SK-N-SH (cell line): ENCODE measurements at regions not wholly inside any gene's neighbourhood (a gene's known extent, or its start where the extent isn't known, plus 50 kb on each side); places are given as distances from the start of the nearest gene placed in this dataset.

Experiments
- CTCF ChIA-PET: fragments of 300-600, 350-600 bp; formaldehyde crosslinking; extraction: SDS; loops from one replicate; lab custom pipeline; 2021; lab: Yijun Ruan, JAX
- POLR2A ChIA-PET: fragments of 350-600 bp; sonication (Branson Sonifier 250); formaldehyde crosslinking; extraction: SDS; loops from one replicate; lab custom pipeline; 2020; ENCODE audit warnings: antibody characterized with exemption, inconsistent platforms; lab: Yijun Ruan, JAX
- DNase-seq: peaks from one replicate; pipeline ENCODE4 v3.0.0; 2012
- H2AFZ ChIP-seq: fragments of 200-600 bp; sonication (generic); 2 replicates; pipeline ENCODE4 v1.8.1; 2016; ENCODE audit warnings: antibody characterized with exemption, mild to moderate bottlenecking, low read depth
- H3F3A ChIP-seq: fragments of 200-600 bp; sonication (generic); replicated peaks from 2 replicates; pipeline ENCODE3; 2016; ENCODE audit warnings: antibody characterized with exemption, mild to moderate bottlenecking; ENCODE audit not compliant: insufficient read depth
- H3K27ac ChIP-seq, 2 experiments: fragments of 200-500 bp in 1 of 2; fragments of 200-600 bp in 1 of 2; sonication (Bioruptor generic) in 1 of 2; sonication (generic), shearing (Covaris generic) in 1 of 2; 2 replicates each; pipeline versions ENCODE4 v1.5.1 to v1.6.1; 2014 to 2016; ENCODE audit warnings: low read depth in 2 of 2, inconsistent platforms in 1 of 2, low read length in 1 of 2, mild to moderate bottlenecking in 1 of 2, mixed read lengths in 1 of 2
- H3K27me3 ChIP-seq: fragments of 200-600 bp; sonication (generic), shearing (Covaris generic); 2 replicates; pipeline ENCODE4 v1.6.1; 2016; ENCODE audit warnings: mixed run types; ENCODE audit not compliant: insufficient read depth
- H3K36me3 ChIP-seq, 2 experiments: fragments of 200-500 bp in 1 of 2; fragments of 200-600 bp in 1 of 2; sonication (Bioruptor generic) in 1 of 2; sonication (generic) in 1 of 2; replicated peaks in 1 of 2; 2 replicates each; pipeline versions ENCODE3 to v1.5.1; 2014 to 2016; ENCODE audit warnings: low read length in 1 of 2, mild to moderate bottlenecking in 1 of 2; ENCODE audit not compliant: insufficient read depth in 2 of 2, control insufficient read depth in 1 of 2
- H3K4me1 ChIP-seq, 2 experiments: fragments of 200-500 bp in 1 of 2; fragments of 200-600 bp in 1 of 2; sonication (Bioruptor generic) in 1 of 2; sonication (generic), shearing (Covaris generic) in 1 of 2; 2 replicates each; pipeline versions ENCODE4 v1.5.1 to v1.6.1; 2014 to 2016; ENCODE audit warnings: low read depth in 1 of 2, low read length in 1 of 2, mixed run types in 1 of 2; ENCODE audit not compliant: insufficient read depth in 2 of 2, control insufficient read depth in 1 of 2
- H3K4me2 ChIP-seq: fragments of 200-600 bp; sonication (generic), shearing (Covaris generic); 2 replicates; pipeline ENCODE4 v1.6.1; 2017; ENCODE audit warnings: mixed run types
- H3K4me3 ChIP-seq, 2 experiments: fragments of 200-500 bp in 1 of 2; fragments of 200-600 bp in 1 of 2; sonication (Bioruptor generic) in 1 of 2; sonication (generic), shearing (Covaris generic) in 1 of 2; 2 replicates each; pipeline versions ENCODE4 v1.5.1 to v1.8.1; 2014 to 2016; ENCODE audit warnings: low read depth in 2 of 2, inconsistent platforms in 1 of 2, low read length in 1 of 2, mild to moderate bottlenecking in 1 of 2, mixed read lengths in 1 of 2, moderate library complexity in 1 of 2
- H3K79me2 ChIP-seq: fragments of 200-600 bp; sonication (generic); 2 replicates; pipeline ENCODE4 v1.8.1; 2017; ENCODE audit warnings: mild to moderate bottlenecking; ENCODE audit not compliant: insufficient read depth
- H3K9ac ChIP-seq: fragments of 200-600 bp; sonication (generic); 2 replicates; pipeline ENCODE4 v1.6.1; 2017; ENCODE audit warnings: mixed run types
- H3K9me2 ChIP-seq: fragments of 200-600 bp; sonication (generic); 2 replicates; pipeline ENCODE4 v1.6.1; 2017; ENCODE audit warnings: mixed run types
- H3K9me3 ChIP-seq: fragments of 200-600 bp; sonication (generic); 2 replicates; pipeline ENCODE4 v1.6.1; 2017; ENCODE audit warnings: mixed run types, mild to moderate bottlenecking, moderate library complexity
- H4K20me1 ChIP-seq: fragments of 200-600 bp; sonication (generic); 2 replicates; pipeline ENCODE4 v1.6.1; 2017; ENCODE audit warnings: mild to moderate bottlenecking, mixed run types; ENCODE audit not compliant: insufficient read depth
- ELF1 ChIP-seq: IDR thresholded peaks from 2 replicates; pipeline ENCODE4 v1.4.0; 2012
- EP300 ChIP-seq, 2 experiments: IDR thresholded peaks; 2 replicates each; pipeline versions ENCODE4 v1.4.0 to v1.6.1; 2012; ENCODE audit warnings: borderline replicate concordance in 1 of 2, low read depth in 1 of 2, low read length in 1 of 2
- EZH2phosphoT487 ChIP-seq: fragments of 200-600 bp; sonication (generic); IDR thresholded peaks from 2 replicates; pipeline ENCODE4 v1.6.1; 2017; ENCODE audit warnings: low read depth, mixed run types, mild to moderate bottlenecking, antibody characterized with exemption, moderate library complexity, borderline replicate concordance
- FOXM1 ChIP-seq: IDR thresholded peaks from 2 replicates; pipeline ENCODE4 v1.4.0; 2012; ENCODE audit warnings: low read depth, mild to moderate bottlenecking
- GABPA ChIP-seq: IDR thresholded peaks from 2 replicates; pipeline ENCODE4 v1.4.0; 2012; ENCODE audit warnings: low read depth, mild to moderate bottlenecking
- GATA2 ChIP-seq: sonication (generic); formaldehyde crosslinking; IDR thresholded peaks from 2 replicates; pipeline ENCODE4 v1.5.0; 2020; ENCODE audit warnings: mild to moderate bottlenecking, missing genetic modification reagents
- JUND ChIP-seq: IDR thresholded peaks from 2 replicates; pipeline ENCODE4 v1.4.0; 2012
- MEF2A ChIP-seq: IDR thresholded peaks from 2 replicates; pipeline ENCODE4 v1.4.0; 2012; ENCODE audit warnings: low read depth, borderline replicate concordance
- MXI1 ChIP-seq: IDR thresholded peaks from 2 replicates; pipeline ENCODE4 v1.6.1; 2012; ENCODE audit warnings: mild to moderate bottlenecking, low read depth, low read length, improper control_type of control experiment
- RAD21 ChIP-seq: IDR thresholded peaks from 2 replicates; pipeline ENCODE4 v1.6.1; 2012; ENCODE audit warnings: mild to moderate bottlenecking, low read length
- RXRA ChIP-seq: IDR thresholded peaks from 2 replicates; pipeline ENCODE4 v1.4.0; 2012; ENCODE audit warnings: low read depth, mild to moderate bottlenecking, borderline replicate concordance
- SIN3A ChIP-seq: IDR thresholded peaks from 2 replicates; pipeline ENCODE4 v1.6.1; 2012; ENCODE audit warnings: low read depth, mild to moderate bottlenecking, low read length, moderate library complexity, borderline replicate concordance
- SMC3 ChIP-seq: IDR thresholded peaks from 2 replicates; pipeline ENCODE4 v1.6.1; 2012; ENCODE audit warnings: low read depth, low read length, improper control_type of control experiment
- TCF12 ChIP-seq: IDR thresholded peaks from 2 replicates; pipeline ENCODE4 v1.4.0; 2012
- USF1 ChIP-seq: IDR thresholded peaks from 2 replicates; pipeline ENCODE4 v1.4.0; 2012; ENCODE audit warnings: low read depth, borderline replicate concordance
- ZBTB33 ChIP-seq: IDR thresholded peaks from 2 replicates; pipeline ENCODE4 v1.4.0; 2012; ENCODE audit warnings: low read depth, borderline replicate concordance
- WGBS: methylation state at CpG from one replicate; pipeline ENCODE4 v1.1.6; 2017; ENCODE audit warnings: low lambda C conversion rate; 5-methylcytosine and 5-hydroxymethylcytosine counted together
- TF ChIP-seq, protein P1 (sequence below): IDR thresholded peaks from 2 replicates; pipeline ENCODE4 v1.4.0; 2012; ENCODE audit warnings: low read depth
- TF ChIP-seq, protein P2 (sequence below): fragments of 150-350 bp; IDR thresholded peaks from 2 replicates; pipeline ENCODE4 v1.6.1; 2016; ENCODE audit warnings: mild to moderate bottlenecking, low read depth, low read length
- TF ChIP-seq, protein P3 (sequence below): IDR thresholded peaks from 2 replicates; pipeline ENCODE4; 2012
- TF ChIP-seq, protein P4 (sequence below): fragments of 200-600 bp; sonication (generic); IDR thresholded peaks from 2 replicates; pipeline ENCODE4 v1.6.1; 2017; ENCODE audit warnings: antibody characterized with exemption, mild to moderate bottlenecking, moderate library complexity

DNA sequence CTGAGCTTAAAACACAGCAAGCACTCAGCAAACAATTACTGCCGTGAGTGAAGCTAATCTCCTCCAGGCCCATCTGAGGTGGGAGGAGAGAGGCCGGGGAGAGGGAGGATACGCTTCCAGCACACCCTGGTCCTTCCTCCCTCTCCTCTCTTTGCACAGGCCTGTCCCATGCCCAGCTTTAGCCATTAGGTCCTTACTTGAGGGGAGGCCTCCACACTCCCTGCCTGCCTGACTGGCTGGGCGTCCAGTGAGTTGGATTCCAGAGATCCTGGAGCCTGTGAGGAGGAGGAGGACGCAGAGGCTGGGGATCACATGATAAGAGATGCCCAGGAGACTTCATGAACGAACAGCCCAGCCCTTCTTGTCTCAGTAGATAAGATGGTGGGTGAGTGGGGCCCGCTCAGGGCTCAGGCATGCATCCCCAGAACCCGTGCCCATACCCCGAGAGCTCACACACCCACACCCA, 65.1 kb upstream of the NCOR2 start:
- no peak overlapping the region for H3K9ac ChIP-seq
- H4K20me1 ChIP-seq, result no peaks in the 10 kb centered on the region
- CTCF ChIA-PET, result no interaction called here
- peaks cover 0 to 14% of the 10 kb centered on the region in 2 experiments; a peak in 1 of 4 replicates for H3K4me1 ChIP-seq
- no peak overlapping the region for H2AFZ ChIP-seq
- no peak for TF ChIP-seq JUND
- no peak for TF ChIP-seq SIN3A
- TF ChIP-seq ZBTB33, result no peak
- no peak for TF ChIP-seq FOXM1
- TF ChIP-seq TCF12, result no peak
- TF ChIP-seq ELF1, result no peak
- TF ChIP-seq, protein P1, sequence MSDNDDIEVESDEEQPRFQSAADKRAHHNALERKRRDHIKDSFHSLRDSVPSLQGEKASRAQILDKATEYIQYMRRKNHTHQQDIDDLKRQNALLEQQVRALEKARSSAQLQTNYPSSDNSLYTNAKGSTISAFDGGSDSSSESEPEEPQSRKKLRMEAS, result no peak
- TF ChIP-seq, protein P2, sequence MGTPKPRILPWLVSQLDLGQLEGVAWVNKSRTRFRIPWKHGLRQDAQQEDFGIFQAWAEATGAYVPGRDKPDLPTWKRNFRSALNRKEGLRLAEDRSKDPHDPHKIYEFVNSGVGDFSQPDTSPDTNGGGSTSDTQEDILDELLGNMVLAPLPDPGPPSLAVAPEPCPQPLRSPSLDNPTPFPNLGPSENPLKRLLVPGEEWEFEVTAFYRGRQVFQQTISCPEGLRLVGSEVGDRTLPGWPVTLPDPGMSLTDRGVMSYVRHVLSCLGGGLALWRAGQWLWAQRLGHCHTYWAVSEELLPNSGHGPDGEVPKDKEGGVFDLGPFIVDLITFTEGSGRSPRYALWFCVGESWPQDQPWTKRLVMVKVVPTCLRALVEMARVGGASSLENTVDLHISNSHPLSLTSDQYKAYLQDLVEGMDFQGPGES, result no peak
- TF ChIP-seq RXRA, result no peak
- no peak for TF ChIP-seq USF1
- TF ChIP-seq, protein P3, sequence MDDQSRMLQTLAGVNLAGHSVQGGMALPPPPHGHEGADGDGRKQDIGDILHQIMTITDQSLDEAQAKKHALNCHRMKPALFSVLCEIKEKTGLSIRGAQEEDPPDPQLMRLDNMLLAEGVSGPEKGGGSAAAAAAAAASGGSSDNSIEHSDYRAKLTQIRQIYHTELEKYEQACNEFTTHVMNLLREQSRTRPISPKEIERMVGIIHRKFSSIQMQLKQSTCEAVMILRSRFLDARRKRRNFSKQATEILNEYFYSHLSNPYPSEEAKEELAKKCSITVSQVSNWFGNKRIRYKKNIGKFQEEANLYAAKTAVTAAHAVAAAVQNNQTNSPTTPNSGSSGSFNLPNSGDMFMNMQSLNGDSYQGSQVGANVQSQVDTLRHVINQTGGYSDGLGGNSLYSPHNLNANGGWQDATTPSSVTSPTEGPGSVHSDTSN, result no peak
- TF ChIP-seq GATA2, result no peak
- no peak for TF ChIP-seq MEF2A
- TF ChIP-seq, protein P4, sequence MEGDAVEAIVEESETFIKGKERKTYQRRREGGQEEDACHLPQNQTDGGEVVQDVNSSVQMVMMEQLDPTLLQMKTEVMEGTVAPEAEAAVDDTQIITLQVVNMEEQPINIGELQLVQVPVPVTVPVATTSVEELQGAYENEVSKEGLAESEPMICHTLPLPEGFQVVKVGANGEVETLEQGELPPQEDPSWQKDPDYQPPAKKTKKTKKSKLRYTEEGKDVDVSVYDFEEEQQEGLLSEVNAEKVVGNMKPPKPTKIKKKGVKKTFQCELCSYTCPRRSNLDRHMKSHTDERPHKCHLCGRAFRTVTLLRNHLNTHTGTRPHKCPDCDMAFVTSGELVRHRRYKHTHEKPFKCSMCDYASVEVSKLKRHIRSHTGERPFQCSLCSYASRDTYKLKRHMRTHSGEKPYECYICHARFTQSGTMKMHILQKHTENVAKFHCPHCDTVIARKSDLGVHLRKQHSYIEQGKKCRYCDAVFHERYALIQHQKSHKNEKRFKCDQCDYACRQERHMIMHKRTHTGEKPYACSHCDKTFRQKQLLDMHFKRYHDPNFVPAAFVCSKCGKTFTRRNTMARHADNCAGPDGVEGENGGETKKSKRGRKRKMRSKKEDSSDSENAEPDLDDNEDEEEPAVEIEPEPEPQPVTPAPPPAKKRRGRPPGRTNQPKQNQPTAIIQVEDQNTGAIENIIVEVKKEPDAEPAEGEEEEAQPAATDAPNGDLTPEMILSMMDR, result no peak
- TF ChIP-seq RAD21, result no peak
- no peak for TF ChIP-seq MXI1
- no peak for TF ChIP-seq EP300 (IDR thresholded peaks at IDR 0.05; ENCODE audit: borderline replicate concordance in 1 of 2, low read depth in 1 of 2, low read length in 1 of 2)
- TF ChIP-seq GABPA, result no peak
- TF ChIP-seq EZH2phosphoT487, result no peak
- TF ChIP-seq SMC3, result no peak
- TF ChIP-seq, all 33 proteins: peak for 0
- Histone ChIP-seq H3F3A (no peaks in the 10 kb centered on the region), H3K79me2 (no peaks in the 10 kb centered on the region), H3K9me2 (no peaks in the 10 kb centered on the region), H3K27me3 (no peaks in the 10 kb centered on the region), H3K9me3 (no peaks in the 10 kb centered on the region), H3K36me3 (no peaks in the 10 kb centered on the region), H3K27ac (0 out of 4 replicates have a peak overlapping the region, but pooled peaks of 1 of the 2 experiments have one; percentile 17), H3K4me3 (no peak overlapping the region), H3K4me2 (no peak overlapping the region)
- POLR2A ChIA-PET, result no interaction called here
- 83% methylated on average over 8 of the region's 9 CpGs for WGBS
- DNase-seq, result peak; percentile 65
